Uterus (tissue), 3 donors: ENCODE measurements at regions not wholly inside any gene's neighbourhood (a gene's known extent, or its start where the extent isn't known, plus 50 kb on each side); places are given as distances from the start of the nearest gene placed in this dataset.

Experiments used
- DNase-seq, 2 donors: peaks; one replicate each; pipeline ENCODE4 v3.0.0-alpha.2; 2019 to 2020
- H3K27ac ChIP-seq, 2 donors: fragments of 200-600 bp; sonication (generic); 1 replicate in 1 of 2; 2 replicates in 1 of 2; pipeline ENCODE4 v1.5.1; 2016 to 2018
- H3K27me3 ChIP-seq, 2 donors: fragments of 200-600 bp; sonication (generic); one replicate each; pipeline ENCODE4 v1.5.1; 2018 to 2019; ENCODE audit warnings: control low read depth in 1 of 2
- H3K36me3 ChIP-seq, 2 donors: fragments of 200-600 bp; sonication (generic); one replicate each; pipeline ENCODE4 v1.5.1; 2019; ENCODE audit warnings: control low read depth in 1 of 2
- H3K4me1 ChIP-seq, 2 donors: fragments of 200-600 bp; sonication (generic); one replicate each; pipeline ENCODE4 v1.5.1; 2018 to 2019; ENCODE audit warnings: control low read depth in 1 of 2
- H3K4me3 ChIP-seq, 2 donors: fragments of 200-600 bp; sonication (generic); 1 replicate in 1 of 2; 2 replicates in 1 of 2; pipeline ENCODE4 v1.5.1; 2018 to 2019; ENCODE audit warnings: mild to moderate bottlenecking in 1 of 2
- H3K9me3 ChIP-seq, 2 donors: fragments of 200-600 bp; sonication (generic); one replicate each; pipeline ENCODE4 v1.5.1; 2019; ENCODE audit warnings: control low read depth in 1 of 2
- POLR2A ChIP-seq, 2 donors: fragments of 450-650 bp; IDR thresholded peaks; one replicate each; pipeline ENCODE4 v1.6.1; 2016; ENCODE audit warnings: antibody characterized with exemption in 2 of 2, mild to moderate bottlenecking in 1 of 2, moderate library complexity in 1 of 2
- intact Hi-C: fragments of 100-400 bp; cut with DNase I; formaldehyde crosslinking; loops from one replicate; pipeline ENCODE4 v1.15.1; 2023; ENCODE audit warnings: low total_unique reads
- TF ChIP-seq, protein P1 (sequence below), 4 experiments: fragments of 200-600 bp in 2 of 4; fragments of 450-650 bp in 2 of 4; sonication (generic) in 2 of 4; IDR thresholded peaks; one replicate each; pipeline ENCODE4 v1.5.1; 2016 to 2019; ENCODE audit warnings: antibody characterized with exemption in 4 of 4, mild to moderate bottlenecking in 2 of 4, moderate library complexity in 1 of 4
- donor health status: DM: yes; HTN: yes; CAD: no.

DNA sequence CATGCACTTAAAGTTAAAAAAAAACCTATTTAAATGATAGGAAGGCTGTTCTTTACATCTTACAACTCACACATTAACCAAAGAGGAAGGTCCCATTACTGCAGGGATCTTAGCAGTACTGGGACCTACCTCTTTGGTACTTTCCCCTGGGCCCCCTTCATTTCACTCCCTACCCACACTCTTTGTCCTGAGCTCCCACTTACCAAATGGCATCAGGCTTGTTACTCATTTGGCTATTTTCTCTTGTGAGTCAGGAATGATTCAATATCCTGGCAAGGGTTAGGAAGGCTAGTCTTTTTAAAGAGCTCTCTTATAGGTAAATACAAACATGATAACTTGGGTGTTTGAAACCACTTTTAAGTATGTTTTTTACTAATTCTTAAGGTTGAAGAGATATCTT is 117.4 kb upstream of the ELL2 start:
- Histone ChIP-seq H3K4me3 (no peak overlapping the region), H3K27ac (no peak overlapping the region), H3K9me3 (no peaks in the 10 kb centered on the region), H3K36me3 (no peaks in the 10 kb centered on the region), H3K27me3 (no peaks in the 10 kb centered on the region), H3K4me1 (no peaks in the 10 kb centered on the region)
- intact Hi-C loops, result no loop called here
- DNase-seq, result no peak
- TF ChIP-seq POLR2A (IDR thresholded peaks at IDR 0.05), result no peak
- TF ChIP-seq, protein P1, sequence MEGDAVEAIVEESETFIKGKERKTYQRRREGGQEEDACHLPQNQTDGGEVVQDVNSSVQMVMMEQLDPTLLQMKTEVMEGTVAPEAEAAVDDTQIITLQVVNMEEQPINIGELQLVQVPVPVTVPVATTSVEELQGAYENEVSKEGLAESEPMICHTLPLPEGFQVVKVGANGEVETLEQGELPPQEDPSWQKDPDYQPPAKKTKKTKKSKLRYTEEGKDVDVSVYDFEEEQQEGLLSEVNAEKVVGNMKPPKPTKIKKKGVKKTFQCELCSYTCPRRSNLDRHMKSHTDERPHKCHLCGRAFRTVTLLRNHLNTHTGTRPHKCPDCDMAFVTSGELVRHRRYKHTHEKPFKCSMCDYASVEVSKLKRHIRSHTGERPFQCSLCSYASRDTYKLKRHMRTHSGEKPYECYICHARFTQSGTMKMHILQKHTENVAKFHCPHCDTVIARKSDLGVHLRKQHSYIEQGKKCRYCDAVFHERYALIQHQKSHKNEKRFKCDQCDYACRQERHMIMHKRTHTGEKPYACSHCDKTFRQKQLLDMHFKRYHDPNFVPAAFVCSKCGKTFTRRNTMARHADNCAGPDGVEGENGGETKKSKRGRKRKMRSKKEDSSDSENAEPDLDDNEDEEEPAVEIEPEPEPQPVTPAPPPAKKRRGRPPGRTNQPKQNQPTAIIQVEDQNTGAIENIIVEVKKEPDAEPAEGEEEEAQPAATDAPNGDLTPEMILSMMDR (IDR thresholded peaks at IDR 0.05), result no peak

DNA sequence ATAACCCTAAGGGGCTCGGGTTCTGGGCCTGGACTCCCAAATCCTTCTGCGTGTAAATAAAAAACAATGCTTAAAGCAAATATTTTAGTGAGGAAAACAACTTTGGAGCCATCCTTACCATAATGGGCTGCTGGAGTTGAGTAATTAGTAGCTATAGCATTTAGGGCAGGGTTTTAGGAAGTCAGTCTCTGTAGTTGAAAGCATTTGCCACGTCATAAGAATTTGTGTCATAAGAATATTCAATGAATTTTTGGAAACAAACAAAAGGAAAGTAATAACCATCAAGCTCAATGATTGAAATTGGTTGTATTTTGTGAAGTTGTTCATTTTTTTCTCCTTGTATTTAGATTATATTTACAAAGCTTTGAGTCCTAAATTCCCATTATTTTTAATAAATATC is 114.8 kb upstream of the ELL2 start:
- intact Hi-C loops, result no loop called here
- Histone ChIP-seq H3K4me3 (no peak overlapping the region), H3K36me3 (no peaks in the 10 kb centered on the region), H3K27me3 (no peaks in the 10 kb centered on the region), H3K4me1 (no peaks in the 10 kb centered on the region), H3K27ac (no peak overlapping the region), H3K9me3 (no peaks in the 10 kb centered on the region)
- no peak for DNase-seq
- TF ChIP-seq POLR2A (IDR thresholded peaks at IDR 0.05), result no peak
- TF ChIP-seq, protein P1 (IDR thresholded peaks at IDR 0.05), result no peak

GRCh38 chr5:96075579-96076289 is 114.1 kb upstream of the ELL2 start:
- Histone ChIP-seq H3K36me3 (no peaks in the 10 kb centered on the region), H3K9me3 (no peaks in the 10 kb centered on the region), H3K27me3 (no peaks in the 10 kb centered on the region), H3K4me1 (no peaks in the 10 kb centered on the region), H3K27ac (no peak overlapping the region), H3K4me3 (no peak overlapping the region)
- intact Hi-C loops, result no loop called here
- TF ChIP-seq POLR2A (IDR thresholded peaks at IDR 0.05), result no peak
- TF ChIP-seq, protein P1 (IDR thresholded peaks at IDR 0.05), result no peak
- DNase-seq, result no peak

DNA sequence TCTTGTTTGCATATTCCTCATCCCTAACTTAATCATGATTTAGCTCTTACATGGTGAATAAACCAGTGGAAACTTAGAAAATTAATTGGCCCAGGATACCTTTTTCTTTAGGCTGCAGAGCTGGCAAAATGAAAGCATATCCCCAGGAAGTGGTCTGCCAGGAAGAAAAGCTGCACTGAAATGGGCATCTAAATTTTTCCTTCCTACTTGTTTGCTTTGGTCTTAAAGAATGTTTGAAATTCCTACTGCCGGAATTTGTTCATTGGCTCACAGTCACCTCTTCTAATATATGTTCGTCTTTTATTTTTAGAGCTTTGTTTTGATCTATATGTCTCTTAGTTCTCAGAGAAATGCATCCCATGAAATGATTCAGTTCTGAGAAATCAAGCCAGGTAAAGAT is 113.2 kb upstream of the ELL2 start:
- no peaks in the 10 kb centered on the region for H3K36me3 ChIP-seq
- intact Hi-C loops, result no loop called here
- no peak overlapping the region for H3K27ac ChIP-seq
- H3K4me1 ChIP-seq, result no peaks in the 10 kb centered on the region
- no peak for DNase-seq
- no peak overlapping the region for H3K4me3 ChIP-seq
- TF ChIP-seq, protein P1 (IDR thresholded peaks at IDR 0.05), result no peak
- TF ChIP-seq POLR2A (IDR thresholded peaks at IDR 0.05), result no peak
- H3K27me3 ChIP-seq, result no peaks in the 10 kb centered on the region
- no peaks in the 10 kb centered on the region for H3K9me3 ChIP-seq

- no peaks in the 10 kb centered on the region for H3K9me3 ChIP-seq
- no peaks in the 10 kb centered on the region for H3K27me3 ChIP-seq
- no peaks in the 10 kb centered on the region for H3K4me1 ChIP-seq
- TF ChIP-seq, protein P1 (IDR thresholded peaks at IDR 0.05), result no peak
- no peak for TF ChIP-seq POLR2A (IDR thresholded peaks at IDR 0.05)
- H3K27ac ChIP-seq, result no peak overlapping the region
- intact Hi-C loops, result no loop called here
- no peak overlapping the region for H3K4me3 ChIP-seq
- no peaks in the 10 kb centered on the region for H3K36me3 ChIP-seq
- no peak for DNase-seq
Measured at GRCh38 chr5:96074460-96074859, 112.8 kb upstream of the ELL2 start.
